ENCODE measurements at regions not wholly inside any gene's neighbourhood (a gene's known extent, or its start where the extent isn't known, plus 50 kb on each side); places are given as distances from the start of the nearest gene placed in this dataset.

DNA sequence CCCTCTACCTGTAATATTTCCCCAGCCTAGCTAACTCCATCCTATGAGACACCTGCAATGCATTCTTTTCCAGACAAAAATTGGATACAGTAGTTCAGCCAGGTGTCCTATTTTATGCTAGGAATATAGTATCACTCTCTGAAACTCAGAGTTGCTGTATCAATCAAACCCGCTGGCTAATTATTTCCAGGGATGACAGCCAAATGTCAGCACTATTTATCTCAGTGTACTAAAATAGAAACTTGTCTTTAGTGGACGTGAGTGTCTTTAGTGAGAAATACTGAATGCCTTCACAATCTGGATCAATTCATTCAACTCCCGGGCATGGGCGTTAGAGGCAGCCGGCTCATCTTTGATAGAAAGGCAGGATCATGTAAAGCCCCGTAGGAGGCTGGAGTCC is 196.2 kb downstream of the RBM46 start:
- ATAC-seq (ENCODE audit: insufficient number of reproducible peaks, low FRiP score, low read depth) (no peak), DNase-seq (ENCODE audit: low spot score) (no peak)
- TF ChIP-seq, protein P1, sequence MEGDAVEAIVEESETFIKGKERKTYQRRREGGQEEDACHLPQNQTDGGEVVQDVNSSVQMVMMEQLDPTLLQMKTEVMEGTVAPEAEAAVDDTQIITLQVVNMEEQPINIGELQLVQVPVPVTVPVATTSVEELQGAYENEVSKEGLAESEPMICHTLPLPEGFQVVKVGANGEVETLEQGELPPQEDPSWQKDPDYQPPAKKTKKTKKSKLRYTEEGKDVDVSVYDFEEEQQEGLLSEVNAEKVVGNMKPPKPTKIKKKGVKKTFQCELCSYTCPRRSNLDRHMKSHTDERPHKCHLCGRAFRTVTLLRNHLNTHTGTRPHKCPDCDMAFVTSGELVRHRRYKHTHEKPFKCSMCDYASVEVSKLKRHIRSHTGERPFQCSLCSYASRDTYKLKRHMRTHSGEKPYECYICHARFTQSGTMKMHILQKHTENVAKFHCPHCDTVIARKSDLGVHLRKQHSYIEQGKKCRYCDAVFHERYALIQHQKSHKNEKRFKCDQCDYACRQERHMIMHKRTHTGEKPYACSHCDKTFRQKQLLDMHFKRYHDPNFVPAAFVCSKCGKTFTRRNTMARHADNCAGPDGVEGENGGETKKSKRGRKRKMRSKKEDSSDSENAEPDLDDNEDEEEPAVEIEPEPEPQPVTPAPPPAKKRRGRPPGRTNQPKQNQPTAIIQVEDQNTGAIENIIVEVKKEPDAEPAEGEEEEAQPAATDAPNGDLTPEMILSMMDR (IDR thresholded peaks at IDR 0.05), result no peak
- H3K4me1 ChIP-seq (ENCODE audit: control insufficient read depth in 1 of 2, low read depth in 2 of 2), result no peaks in the 10 kb centered on the region
- H3K27me3 ChIP-seq (replicated peaks; ENCODE audit: insufficient read depth), result no peaks in the 10 kb centered on the region
- H3K4me3 ChIP-seq, result no peak overlapping the region
- no peaks in the 10 kb centered on the region for H3K36me3 ChIP-seq
- no peaks in the 10 kb centered on the region for H3K9me3 ChIP-seq
- H3K27ac ChIP-seq, result no peak overlapping the region

DNA sequence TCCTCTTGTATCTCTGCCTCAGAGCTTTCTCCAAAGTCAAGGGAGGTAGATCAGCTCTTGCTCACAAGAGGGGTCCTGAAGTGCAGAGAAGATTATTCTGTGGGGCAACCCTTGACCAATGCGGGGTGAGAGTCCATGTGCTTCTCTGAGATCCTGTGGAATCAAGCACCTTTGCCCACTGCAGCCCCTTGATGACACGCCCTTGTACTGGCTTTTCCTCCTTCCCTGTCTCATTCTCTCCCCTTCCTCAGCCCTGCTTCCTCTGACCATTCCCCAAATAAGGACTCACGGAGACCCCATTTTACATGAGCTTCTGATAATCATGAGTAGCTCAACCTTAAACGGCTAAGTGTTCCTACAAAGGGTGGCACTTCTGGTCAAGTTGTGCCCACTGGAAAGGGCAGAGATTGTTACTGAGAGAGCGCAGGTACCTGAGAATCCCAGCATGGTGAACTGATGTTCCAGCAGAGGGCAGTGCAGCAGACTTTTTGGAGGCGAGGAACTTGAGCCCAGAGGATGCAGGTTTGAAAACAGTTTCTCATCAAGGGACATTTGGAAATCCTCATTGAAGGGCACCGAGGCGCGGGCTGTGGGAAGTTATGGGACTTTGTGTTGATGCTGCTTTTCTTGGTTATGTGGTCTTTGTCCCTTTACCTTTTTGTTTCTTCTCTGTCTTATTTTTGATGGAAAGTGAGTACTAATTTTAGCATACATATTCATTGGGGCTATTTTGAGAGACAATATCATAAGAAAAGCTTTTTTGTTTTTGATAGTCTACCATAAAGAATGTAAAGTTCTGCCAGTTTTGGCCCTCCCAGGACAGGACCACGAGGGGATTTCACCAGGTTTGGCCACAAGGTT is 201.3 kb downstream of the RBM46 start:
- H3K36me3 ChIP-seq, result no peaks in the 10 kb centered on the region
- TF ChIP-seq, protein P1 (IDR thresholded peaks at IDR 0.05), result peak; percentile 62
- H3K27me3 ChIP-seq (replicated peaks; ENCODE audit: insufficient read depth), result no peaks in the 10 kb centered on the region
- DNase-seq (ENCODE audit: low spot score) (no peak), ATAC-seq (ENCODE audit: insufficient number of reproducible peaks, low FRiP score, low read depth) (no peak)
- H3K4me3 ChIP-seq, result no peak overlapping the region
- no peak overlapping the region for H3K27ac ChIP-seq
- no peaks in the 10 kb centered on the region for H3K4me1 ChIP-seq (ENCODE audit: control insufficient read depth in 1 of 2, low read depth in 2 of 2)
- H3K9me3 ChIP-seq, result no peaks in the 10 kb centered on the region

DNA sequence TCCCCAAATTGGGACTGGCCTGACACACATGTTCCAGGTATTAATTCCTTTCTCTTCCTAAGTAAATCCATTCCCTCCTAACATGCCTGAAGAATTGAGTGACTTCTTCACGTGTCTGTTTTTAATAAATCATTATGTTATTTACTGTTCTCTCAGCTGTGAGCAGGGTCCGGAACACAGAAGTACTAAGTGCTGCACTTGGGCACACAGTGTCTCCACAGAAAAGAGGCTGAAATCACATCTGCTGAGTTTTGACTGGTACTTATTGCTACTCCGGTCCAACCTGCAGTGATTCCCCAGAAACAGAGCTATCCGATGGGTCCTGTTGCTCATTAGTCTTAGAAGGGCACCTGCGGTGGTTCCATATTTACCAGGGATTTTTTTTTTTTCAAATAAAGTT is 202.6 kb downstream of the RBM46 start:
- Histone ChIP-seq H3K4me1 (ENCODE audit: control insufficient read depth in 1 of 2, low read depth in 2 of 2) (no peaks in the 10 kb centered on the region), H3K9me3 (no peaks in the 10 kb centered on the region), H3K27ac (no peak overlapping the region), H3K4me3 (no peak overlapping the region), H3K36me3 (no peaks in the 10 kb centered on the region), H3K27me3 (replicated peaks; ENCODE audit: insufficient read depth) (no peaks in the 10 kb centered on the region)
- TF ChIP-seq, protein P1 (IDR thresholded peaks at IDR 0.05), result no peak
- DNase-seq (ENCODE audit: low spot score) (no peak), ATAC-seq (ENCODE audit: insufficient number of reproducible peaks, low FRiP score, low read depth) (no peak)

DNA sequence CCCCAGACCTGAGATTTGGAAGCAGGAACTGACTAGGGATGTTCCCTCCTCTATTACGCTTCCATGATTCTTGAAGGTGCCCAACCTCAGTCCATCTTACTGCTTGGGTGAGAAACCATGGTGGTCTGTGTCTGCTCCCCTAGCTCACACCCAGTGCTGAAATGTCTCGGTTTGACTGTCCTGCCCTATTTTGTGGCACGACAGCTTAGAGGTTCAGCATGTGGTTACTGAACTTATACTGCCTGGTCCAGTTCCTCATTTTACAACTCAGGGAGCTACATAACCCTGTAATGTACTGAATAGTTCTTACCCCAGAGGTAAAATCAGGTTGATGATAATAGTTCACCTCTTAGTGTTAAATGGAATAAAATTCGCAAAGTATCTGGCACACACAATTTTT is 203.1 kb downstream of the RBM46 start:
- DNase-seq (ENCODE audit: low spot score), result no peak
- no peak for ATAC-seq (ENCODE audit: insufficient number of reproducible peaks, low FRiP score, low read depth)
- H3K27me3 ChIP-seq (replicated peaks; ENCODE audit: insufficient read depth), result no peaks in the 10 kb centered on the region
- TF ChIP-seq, protein P1 (IDR thresholded peaks at IDR 0.05), result no peak
- H3K36me3 ChIP-seq, result no peaks in the 10 kb centered on the region
- no peak overlapping the region for H3K27ac ChIP-seq
- no peaks in the 10 kb centered on the region for H3K9me3 ChIP-seq
- H3K4me3 ChIP-seq, result no peak overlapping the region
- no peaks in the 10 kb centered on the region for H3K4me1 ChIP-seq (ENCODE audit: control insufficient read depth in 1 of 2, low read depth in 2 of 2)

DNA sequence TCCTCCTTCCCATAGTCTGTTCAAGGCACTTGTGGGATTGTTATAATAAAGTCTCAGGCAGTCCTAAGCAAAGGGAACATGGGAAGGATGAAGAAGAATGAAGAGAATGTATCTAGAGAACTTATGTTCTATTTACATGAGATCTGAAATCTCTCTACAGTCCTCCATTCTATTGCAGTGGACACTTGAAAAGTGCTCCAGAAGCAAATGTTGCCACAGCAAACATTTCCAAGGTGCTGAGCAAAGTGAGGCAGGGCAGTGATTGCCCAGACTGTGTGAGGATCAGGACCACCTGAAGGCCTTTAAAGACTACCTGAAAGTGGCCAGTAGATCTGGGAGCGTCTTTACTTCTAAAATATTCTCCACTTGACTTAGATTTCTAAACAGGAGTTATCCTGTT is 203.5 kb downstream of the RBM46 start:
- Histone ChIP-seq H3K4me1 (ENCODE audit: control insufficient read depth in 1 of 2, low read depth in 2 of 2) (no peaks in the 10 kb centered on the region), H3K27me3 (replicated peaks; ENCODE audit: insufficient read depth) (no peaks in the 10 kb centered on the region), H3K4me3 (no peak overlapping the region), H3K36me3 (no peaks in the 10 kb centered on the region), H3K9me3 (no peaks in the 10 kb centered on the region), H3K27ac (no peak overlapping the region)
- TF ChIP-seq, protein P1 (IDR thresholded peaks at IDR 0.05), result no peak
- ATAC-seq (ENCODE audit: insufficient number of reproducible peaks, low FRiP score, low read depth) (no peak), DNase-seq (ENCODE audit: low spot score) (no peak)
